Epidermal melanocyte (primary cell): ENCODE measurements at regions not wholly inside any gene's neighbourhood (a gene's known extent, or its start where the extent isn't known, plus 50 kb on each side); places are given as distances from the start of the nearest gene placed in this dataset.
"Not testable (repeated sequence)": the region's sequence is repeated elsewhere in the genome, so short reads cannot be mapped to it uniquely, and the experiment has no call there.

Experiments
- DNase-seq: peaks from one replicate; pipeline ENCODE4 v3.0.0; 2011; ENCODE audit warnings: low spot score; ENCODE audit not compliant: insufficient read length

- DNase-seq = no peak
These were observed 67.4 kb downstream of the SNTN start for GRCh38 chr3:63719796-63720445.

GRCh38 chr3:63720951-63721350 lies 68.5 kb downstream of the SNTN start:
- not testable (repeated sequence) for DNase-seq

- DNase-seq = peak; percentile 21
These were observed 72.5 kb downstream of the SNTN start for GRCh38 chr3:63724987-63725386.

GRCh38 chr3:63726656-63727055 lies 74.2 kb downstream of the SNTN start:
- no peak for DNase-seq

- no peak for DNase-seq
These were observed 74.8 kb downstream of the SNTN start for GRCh38 chr3:63727233-63727632.

- DNase-seq = no peak
These were observed 79.4 kb downstream of the SNTN start for GRCh38 chr3:63731866-63732265.

GRCh38 chr3:63733278-63733677 lies 80.8 kb downstream of the SNTN start:
- DNase-seq = not testable (repeated sequence)

- not testable (repeated sequence) for DNase-seq
These were observed 82.2 kb downstream of the SNTN start for GRCh38 chr3:63734632-63735031.

GRCh38 chr3:63736757-63737156 lies 82.3 kb upstream of the C3orf49 start:
- DNase-seq = not testable (repeated sequence)

- not testable (repeated sequence) for DNase-seq
These were observed 80.5 kb upstream of the C3orf49 start for GRCh38 chr3:63738577-63738976.

- no peak for DNase-seq
These were observed 79.6 kb upstream of the C3orf49 start for GRCh38 chr3:63739474-63739873.

GRCh38 chr3:63740116-63740515 lies 79.0 kb upstream of the C3orf49 start:
- no peak for DNase-seq

- not testable (repeated sequence) for DNase-seq
These were observed 74.4 kb upstream of the C3orf49 start for GRCh38 chr3:63744693-63745092.

GRCh38 chr3:63745757-63746156 lies 73.3 kb upstream of the C3orf49 start:
- no peak for DNase-seq

GRCh38 chr3:63746211-63746610 lies 72.9 kb upstream of the C3orf49 start:
- no peak for DNase-seq

GRCh38 chr3:63751459-63751858 lies 67.6 kb upstream of the C3orf49 start:
- DNase-seq = no peak

- no peak for DNase-seq
These were observed 65.5 kb upstream of the C3orf49 start for GRCh38 chr3:63753567-63753966.

- DNase-seq = no peak
These were observed 65.1 kb upstream of the C3orf49 start for GRCh38 chr3:63753995-63754394.

- peak; percentile 42 for DNase-seq
These were observed 56.9 kb upstream of the C3orf49 start for GRCh38 chr3:63762180-63762579.

GRCh38 chr3:63762934-63763550 lies 56.1 kb upstream of the C3orf49 start:
- no peak for DNase-seq

GRCh38 chr3:63764511-63764910 lies 54.6 kb upstream of the C3orf49 start:
- DNase-seq = no peak

- no peak for DNase-seq
These were observed 52.8 kb upstream of the C3orf49 start for GRCh38 chr3:63766261-63766660.

- no peak for DNase-seq
These were observed 50.7 kb upstream of the C3orf49 start for GRCh38 chr3:63768386-63768785.
